IMR-90 (cell line): ENCODE measurements at regions not wholly inside any gene's neighbourhood (a gene's known extent, or its start where the extent isn't known, plus 50 kb on each side); places are given as distances from the start of the nearest gene placed in this dataset.

Source experiments
- ATAC-seq: fragments of 200-7000 bp; cut with Tn5 transposase; 2 replicates; pipeline ENCODE4 v1.9.1; 2020; ENCODE audit warnings: low read depth, mild to moderate bottlenecking, moderate library complexity
- BruUV-seq: library from RNA; stranded (reverse); fragments of 400-500 nt; replicated peaks from 2 replicates; lab custom pipeline; 2021; lab: Mats Ljungman, UMichigan
- CTCF ChIA-PET: fragments of 300-600 bp; formaldehyde crosslinking; extraction: SDS; loops from one replicate; lab custom pipeline; 2021; ENCODE audit warnings: antibody characterized with exemption; lab: Yijun Ruan, JAX
- POLR2A ChIA-PET: fragments of 300-600 bp; sonication (Branson Sonifier 250); formaldehyde crosslinking; loops from one replicate; lab custom pipeline; 2022; ENCODE audit warnings: antibody characterized with exemption; ENCODE audit not compliant: unreplicated experiment; lab: Charles Lee
- DNase-seq: peaks from one replicate; pipeline ENCODE4 v3.0.0; 2013
- H2AFZ ChIP-seq: replicated peaks from 2 replicates; pipeline ENCODE3; 2013; ENCODE audit warnings: low read length, mild to moderate bottlenecking; ENCODE audit not compliant: poor library complexity
- H2AK5ac ChIP-seq: 2 replicates; pipeline ENCODE4 v1.6.1; 2013; ENCODE audit warnings: low read depth, low read length, inconsistent platforms
- H2AK9ac ChIP-seq: replicated peaks from 2 replicates; pipeline ENCODE3; 2013; ENCODE audit warnings: mild to moderate bottlenecking, low read depth, low read length, moderate library complexity; ENCODE audit not compliant: poor library complexity
- H2BK120ac ChIP-seq: 2 replicates; pipeline ENCODE4 v1.6.1; 2013; ENCODE audit warnings: low read depth, low read length, inconsistent platforms
- H2BK15ac ChIP-seq: 3 replicates; pipeline ENCODE4 v1.6.1; 2013; ENCODE audit warnings: low read depth, low read length, inconsistent platforms
- H2BK20ac ChIP-seq: 2 replicates; pipeline ENCODE4 v1.6.1; 2013; ENCODE audit warnings: low read depth, mild to moderate bottlenecking, inconsistent platforms, low read length, moderate library complexity
- H2BK5ac ChIP-seq: 2 replicates; pipeline ENCODE4 v1.6.1; 2013; ENCODE audit warnings: mild to moderate bottlenecking, low read depth, low read length, inconsistent platforms; ENCODE audit not compliant: poor library complexity, severe bottlenecking
- H3K14ac ChIP-seq: replicated peaks from 2 replicates; pipeline ENCODE4 v1.6.1; 2013; ENCODE audit warnings: low read depth, low read length, inconsistent platforms
- H3K18ac ChIP-seq: 2 replicates; pipeline ENCODE4 v1.6.1; 2013; ENCODE audit warnings: low read depth, low read length, control low read depth
- H3K23ac ChIP-seq: 2 replicates; pipeline ENCODE4 v1.6.1; 2013; ENCODE audit warnings: low read depth, low read length, inconsistent platforms
- H3K27ac ChIP-seq: 2 replicates; pipeline ENCODE4 v1.5.1; 2013; ENCODE audit warnings: mild to moderate bottlenecking, control low read depth, low read length; ENCODE audit not compliant: insufficient read depth
- H3K27me3 ChIP-seq: 2 replicates; pipeline ENCODE4 v1.6.1; 2013; ENCODE audit warnings: low read length; ENCODE audit not compliant: control insufficient read depth, insufficient read depth
- H3K36me3 ChIP-seq: 2 replicates; pipeline ENCODE4 v1.6.1; 2013; ENCODE audit warnings: low read length, mixed read lengths; ENCODE audit not compliant: control insufficient read depth, insufficient read depth
- H3K4ac ChIP-seq: 2 replicates; pipeline ENCODE4 v1.6.1; 2013; ENCODE audit warnings: low read depth, low read length, inconsistent platforms
- H3K4me1 ChIP-seq: 2 replicates; pipeline ENCODE4 v1.6.1; 2013; ENCODE audit warnings: low read length, mixed read lengths; ENCODE audit not compliant: control insufficient read depth, insufficient read depth
- H3K4me2 ChIP-seq: 2 replicates; pipeline ENCODE4 v1.6.1; 2013; ENCODE audit warnings: low read depth, mild to moderate bottlenecking, control low read depth, low read length, moderate library complexity
- H3K4me3 ChIP-seq: 2 replicates; pipeline ENCODE4 v1.5.1; 2013; ENCODE audit warnings: low read depth, mild to moderate bottlenecking, control low read depth, low read length, moderate library complexity; ENCODE audit not compliant: insufficient read depth
- H3K56ac ChIP-seq: 2 replicates; pipeline ENCODE4 v1.6.1; 2013; ENCODE audit warnings: low read length, inconsistent platforms; ENCODE audit not compliant: insufficient read depth; ENCODE audit errors: extremely low read depth
- H3K79me1 ChIP-seq, 2 experiments: 2 replicates each; pipeline ENCODE4 v1.6.1; 2013; ENCODE audit warnings: low read length in 2 of 2, inconsistent platforms in 1 of 2, low read depth in 1 of 2
- H3K9ac ChIP-seq: 2 replicates; pipeline ENCODE4 v1.6.1; 2013; ENCODE audit warnings: low read depth, low read length, control low read depth
- H3K9me1 ChIP-seq: 2 replicates; pipeline ENCODE4 v1.6.1; 2013; ENCODE audit warnings: low read length, inconsistent platforms; ENCODE audit not compliant: insufficient read depth
- H3K9me3 ChIP-seq: 2 replicates; pipeline ENCODE4 v1.6.1; 2013; ENCODE audit warnings: low read length; ENCODE audit not compliant: control insufficient read depth, insufficient read depth
- H4K20me1 ChIP-seq: 2 replicates; pipeline ENCODE4 v1.6.1; 2013; ENCODE audit warnings: low read length, inconsistent platforms; ENCODE audit not compliant: insufficient read depth
- H4K5ac ChIP-seq: 2 replicates; pipeline ENCODE4 v1.6.1; 2013; ENCODE audit warnings: mild to moderate bottlenecking, low read depth, low read length, control low read depth
- H4K8ac ChIP-seq, 2 experiments: 2 replicates each; pipeline ENCODE4 v1.6.1; 2013; ENCODE audit warnings: low read depth in 2 of 2, low read length in 2 of 2, control low read depth in 1 of 2, inconsistent platforms in 1 of 2
- H4K91ac ChIP-seq: 2 replicates; pipeline ENCODE4 v1.6.1; 2013; ENCODE audit warnings: low read depth, low read length, inconsistent platforms; ENCODE audit not compliant: insufficient read depth
- BHLHE40 ChIP-seq: fragments of 150-350 bp; IDR thresholded peaks from 2 replicates; pipeline ENCODE4 v1.6.1; 2016; ENCODE audit warnings: mild to moderate bottlenecking, low read depth, low read length
- CEBPB ChIP-seq: IDR thresholded peaks from 2 replicates; pipeline ENCODE4 v1.6.1; 2012; ENCODE audit warnings: low read depth, low read length, improper control_type of control experiment
- CHD1 ChIP-seq: IDR thresholded peaks from 2 replicates; pipeline ENCODE4 v1.6.1; 2012; ENCODE audit warnings: low read depth, low read length, improper control_type of control experiment
- CTCF ChIP-seq: conservative IDR thresholded peaks from 2 replicates; pipeline ENCODE4 v1.5.1; 2012; ENCODE audit warnings: mild to moderate bottlenecking, low read depth, low read length, improper control_type of control experiment
- ELK1 ChIP-seq: fragments of 150-350 bp; IDR thresholded peaks from 2 replicates; pipeline ENCODE4 v1.6.1; 2016; ENCODE audit warnings: low read depth, mild to moderate bottlenecking, low read length, moderate library complexity, borderline replicate concordance
- FOS ChIP-seq: fragments of 150-350 bp; IDR thresholded peaks from 2 replicates; pipeline ENCODE4 v1.6.1; 2016; ENCODE audit warnings: low read depth, low read length
- MXI1 ChIP-seq: IDR thresholded peaks from 2 replicates; pipeline ENCODE4 v1.6.1; 2012; ENCODE audit warnings: low read depth, mild to moderate bottlenecking, low read length, moderate library complexity, borderline replicate concordance
- NFE2L2 ChIP-seq: fragments of 150-350 bp; IDR thresholded peaks from 2 replicates; pipeline ENCODE4 v1.6.1; 2016; ENCODE audit warnings: low read depth, mild to moderate bottlenecking, low read length
- POLR2A ChIP-seq: IDR thresholded peaks from 2 replicates; pipeline ENCODE4 v1.6.1; 2012; ENCODE audit warnings: mild to moderate bottlenecking, low read depth, low read length
- RCOR1 ChIP-seq: IDR thresholded peaks from 2 replicates; pipeline ENCODE4 v1.6.1; 2012; ENCODE audit warnings: mild to moderate bottlenecking, low read length, improper control_type of control experiment; ENCODE audit not compliant: insufficient replicate concordance
- SMC3 ChIP-seq: fragments of 150-350 bp; IDR thresholded peaks from 2 replicates; pipeline ENCODE4 v1.6.1; 2016; ENCODE audit warnings: low read depth, mild to moderate bottlenecking, antibody characterized with exemption, low read length, moderate library complexity
- USF2 ChIP-seq: fragments of 150-350 bp; IDR thresholded peaks from 2 replicates; pipeline ENCODE4 v1.6.1; 2017; ENCODE audit warnings: mild to moderate bottlenecking, antibody characterized with exemption, low read length, low read depth
- WGBS, 2 experiments: methylation state at CpG; one replicate each; pipeline versions ENCODE4 v1.1.5 to v1.1.7; 2013; ENCODE audit warnings: missing lambda C conversion rate in 2 of 2; ENCODE audit not compliant: insufficient read length in 1 of 2; ENCODE audit errors: extremely low coverage in 2 of 2; 5-methylcytosine and 5-hydroxymethylcytosine counted together
- dilution Hi-C: fragments of 300-500 bp; cut with HindIII; formaldehyde crosslinking; loops from one replicate; pipeline ENCODE4 v1.14.3; 2018; ENCODE audit warnings: low sequenced_read_pairs; ENCODE audit not compliant: unreplicated experiment
- in situ Hi-C: fragments of 300-500 bp; cut with MboI; formaldehyde crosslinking; loops from 3 replicates; pipeline ENCODE4 v1.14.3; 2019; ENCODE audit warnings: low sequenced_read_pairs, inconsistent platforms, mixed read lengths
- intact Hi-C: fragments of 100-400 bp; cut with micrococcal nuclease; formaldehyde crosslinking; loops from 2 replicates; pipeline ENCODE4 v1.10.0; 2022

GRCh38 chr4:81946996-81947395 is 426.8 kb downstream of the HNRNPD start:
- H3K56ac ChIP-seq, result no peak overlapping the region
- no peaks in the 10 kb centered on the region for H3K36me3 ChIP-seq

More at GRCh38 chr4:81946996-81947395, 426.8 kb downstream of the HNRNPD start:
- Histone ChIP-seq H3K9ac (no peak overlapping the region), H3K14ac (no peak overlapping the region), H3K27ac (no peak overlapping the region), H3K4me1 (no peaks in the 10 kb centered on the region), H2BK15ac (no peak overlapping the region), H3K27me3 (no peaks in the 10 kb centered on the region), H2BK20ac (no peak overlapping the region), H4K5ac (no peak overlapping the region), H3K79me1 (no peaks in the 10 kb centered on the region), H3K18ac (no peak overlapping the region), H2AK5ac (no peak overlapping the region), H2BK120ac (no peak overlapping the region), H2AFZ (no peak overlapping the region), H4K91ac (no peak overlapping the region), H3K4me2 (no peak overlapping the region), H3K9me1 (no peaks in the 10 kb centered on the region), H2BK5ac (no peak overlapping the region), H4K20me1 (no peaks in the 10 kb centered on the region), H3K9me3 (no peaks in the 10 kb centered on the region), H3K23ac (no peak overlapping the region), H2AK9ac (no peak overlapping the region), H3K4me3 (no peak overlapping the region), H3K4ac (no peak overlapping the region), H4K8ac (no peak overlapping the region)
- POLR2A ChIA-PET, result no interaction called here
- no CpG with 5 or more reads among the region's 4 CpGs for WGBS, 2 experiments
- ATAC-seq (no peak), DNase-seq (no peak)
- TF ChIP-seq ELK1 (no peak), FOS (no peak), CEBPB (no peak), CHD1 (no peak), CTCF (no peak), NFE2L2 (no peak), POLR2A (no peak), RCOR1 (no peak), SMC3 (no peak), MXI1 (no peak), USF2 (no peak), BHLHE40 (no peak)
- in situ Hi-C loops (no loop called here), dilution Hi-C loops (no loop called here), intact Hi-C loops (no loop called here)
- no TSS peak for BruUV-seq
- CTCF ChIA-PET, result no interaction called here
